ENCODE measurements at regions not wholly inside any gene's neighbourhood (a gene's known extent, or its start where the extent isn't known, plus 50 kb on each side); places are given as distances from the start of the nearest gene placed in this dataset.

DNA sequence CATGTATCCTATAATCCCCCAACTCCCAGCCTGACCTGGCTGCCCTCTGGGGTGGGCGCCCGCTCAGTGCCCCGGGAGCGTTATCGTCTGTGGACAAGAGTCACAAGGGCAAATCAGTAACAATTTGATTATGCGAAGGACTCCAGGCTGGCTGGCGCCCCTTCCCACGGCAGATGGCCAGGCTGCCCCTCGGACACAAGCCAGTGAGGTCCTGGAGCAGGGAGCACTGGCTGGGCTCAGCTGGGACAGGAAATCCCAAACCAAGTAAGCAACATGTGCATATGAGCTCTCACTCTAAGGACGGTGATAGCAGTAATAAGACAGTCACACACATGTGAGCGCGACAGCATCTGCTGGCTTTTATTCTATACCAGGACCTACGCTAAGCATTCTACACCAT lies 59.3 kb upstream of the FAM222A start:
- no peak for DNase-seq
- Histone ChIP-seq H3K9me3 (no peaks in the 10 kb centered on the region), H3K27me3 (peaks cover 0 to 47% of the 10 kb centered on the region in 2 donors), H3K4me1 (no peaks in the 10 kb centered on the region), H3K27ac (no peak overlapping the region), H3K36me3 (no peaks in the 10 kb centered on the region), H3K4me3 (no peak overlapping the region)
- intact Hi-C loops (cut with DNase I; ENCODE audit: low total_unique reads): no loop called here
- TF ChIP-seq, protein P1, sequence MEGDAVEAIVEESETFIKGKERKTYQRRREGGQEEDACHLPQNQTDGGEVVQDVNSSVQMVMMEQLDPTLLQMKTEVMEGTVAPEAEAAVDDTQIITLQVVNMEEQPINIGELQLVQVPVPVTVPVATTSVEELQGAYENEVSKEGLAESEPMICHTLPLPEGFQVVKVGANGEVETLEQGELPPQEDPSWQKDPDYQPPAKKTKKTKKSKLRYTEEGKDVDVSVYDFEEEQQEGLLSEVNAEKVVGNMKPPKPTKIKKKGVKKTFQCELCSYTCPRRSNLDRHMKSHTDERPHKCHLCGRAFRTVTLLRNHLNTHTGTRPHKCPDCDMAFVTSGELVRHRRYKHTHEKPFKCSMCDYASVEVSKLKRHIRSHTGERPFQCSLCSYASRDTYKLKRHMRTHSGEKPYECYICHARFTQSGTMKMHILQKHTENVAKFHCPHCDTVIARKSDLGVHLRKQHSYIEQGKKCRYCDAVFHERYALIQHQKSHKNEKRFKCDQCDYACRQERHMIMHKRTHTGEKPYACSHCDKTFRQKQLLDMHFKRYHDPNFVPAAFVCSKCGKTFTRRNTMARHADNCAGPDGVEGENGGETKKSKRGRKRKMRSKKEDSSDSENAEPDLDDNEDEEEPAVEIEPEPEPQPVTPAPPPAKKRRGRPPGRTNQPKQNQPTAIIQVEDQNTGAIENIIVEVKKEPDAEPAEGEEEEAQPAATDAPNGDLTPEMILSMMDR (IDR thresholded peaks at IDR 0.05): no peak

DNA sequence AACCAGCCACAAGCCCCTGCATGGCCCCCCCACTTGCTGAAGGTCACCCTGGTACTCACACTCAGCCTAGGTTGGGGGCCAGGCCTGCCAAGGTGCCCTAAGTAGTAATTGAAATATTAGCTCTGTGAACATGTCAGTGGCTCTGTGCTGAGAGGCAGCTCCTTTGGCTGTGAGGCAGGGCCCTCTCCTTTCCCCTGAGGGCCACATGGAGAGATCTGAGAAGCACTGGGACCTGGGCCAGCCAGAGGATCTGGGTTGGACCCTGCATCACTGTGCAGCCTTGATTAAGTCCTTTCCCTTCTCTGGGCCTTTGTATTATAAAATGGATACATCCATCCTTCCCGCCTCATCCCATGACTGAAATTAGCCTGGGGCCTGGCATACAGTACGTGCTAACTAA lies 58.0 kb upstream of the FAM222A start:
- Histone ChIP-seq H3K27me3 (peaks cover 0 to 46% of the 10 kb centered on the region in 2 donors), H3K4me3 (no peak overlapping the region), H3K4me1 (no peaks in the 10 kb centered on the region), H3K36me3 (no peaks in the 10 kb centered on the region), H3K9me3 (no peaks in the 10 kb centered on the region), H3K27ac (no peak overlapping the region)
- DNase-seq: no peak
- intact Hi-C loops (cut with DNase I; ENCODE audit: low total_unique reads): no loop called here
- TF ChIP-seq, protein P1 (IDR thresholded peaks at IDR 0.05): no peak

DNA sequence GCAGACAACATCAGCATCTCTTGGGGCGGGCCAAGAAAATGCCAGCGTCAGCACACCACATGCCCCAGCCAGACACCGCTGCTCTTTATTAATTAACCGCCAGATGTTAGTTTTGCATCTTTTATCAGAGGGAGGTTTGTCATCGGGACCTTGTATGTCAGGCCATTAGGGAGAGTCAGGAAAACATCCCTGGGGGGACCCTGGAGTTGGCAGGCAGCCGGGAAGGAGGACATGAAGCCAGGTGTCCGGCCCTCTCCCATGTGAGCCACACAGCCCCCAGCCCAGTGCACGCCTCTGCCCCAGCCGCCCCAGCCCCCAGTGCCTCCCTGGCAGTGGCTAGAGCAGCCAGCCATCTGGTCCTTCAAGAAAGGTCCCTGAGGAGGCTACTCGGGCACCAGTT lies 56.9 kb upstream of the FAM222A start:
- intact Hi-C loops (cut with DNase I; ENCODE audit: low total_unique reads): no loop called here
- Histone ChIP-seq H3K4me1 (no peaks in the 10 kb centered on the region), H3K27ac (no peak overlapping the region), H3K36me3 (no peaks in the 10 kb centered on the region), H3K27me3 (peaks cover 0 to 34% of the 10 kb centered on the region in 2 donors), H3K9me3 (no peaks in the 10 kb centered on the region), H3K4me3 (no peak overlapping the region)
- TF ChIP-seq, protein P1 (IDR thresholded peaks at IDR 0.05): no peak
- DNase-seq: no peak

DNA sequence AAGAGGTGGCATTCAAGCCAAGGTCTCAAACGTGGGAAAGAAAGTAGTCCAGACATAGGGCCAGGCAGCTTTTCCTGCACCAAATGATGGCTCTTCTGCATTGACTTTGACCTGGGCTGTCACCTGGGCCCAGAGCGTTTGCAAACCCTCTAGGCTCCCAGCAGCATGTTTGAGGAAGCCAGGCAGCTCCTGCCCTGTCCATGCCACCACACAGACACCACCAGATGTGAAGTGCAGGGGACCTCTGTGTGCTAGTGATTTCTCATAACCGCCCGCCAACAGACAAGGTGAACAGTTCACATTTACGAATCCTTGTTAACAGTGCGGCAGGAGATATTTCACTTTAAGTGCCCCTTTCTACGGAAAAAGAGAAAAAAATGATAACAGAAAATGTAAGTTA lies 49.8 kb upstream of the FAM222A start:
- Histone ChIP-seq H3K36me3 (no peaks in the 10 kb centered on the region), H3K27me3 (peaks cover 0 to 26% of the 10 kb centered on the region in 2 donors), H3K4me3 (no peak overlapping the region), H3K27ac (no peak overlapping the region), H3K9me3 (no peaks in the 10 kb centered on the region), H3K4me1 (no peaks in the 10 kb centered on the region)
- TF ChIP-seq, protein P1 (IDR thresholded peaks at IDR 0.05): no peak
- intact Hi-C loops (cut with DNase I; ENCODE audit: low total_unique reads): no loop called here
- DNase-seq: no peak

All from tibial artery (tissue), 4 donors.